ENCODE measurements at regions not wholly inside any gene's neighbourhood (a gene's known extent, or its start where the extent isn't known, plus 50 kb on each side); places are given as distances from the start of the nearest gene placed in this dataset.

GRCh38 chr12:19623751-19624399 lies 184.6 kb downstream of the AEBP2 start:
- ATAC-seq: no peak
- H3K4me1 ChIP-seq (ENCODE audit: control insufficient read depth in 1 of 2, insufficient read depth in 2 of 2, low read length in 2 of 2): no peaks in the 10 kb centered on the region
- ChIA-PET RAD21 (ENCODE audit: low non-redundant PET in 1 of 2, low total read pairs in 2 of 2, uncharacterized antibody in 2 of 2, unreplicated experiment in 2 of 2) (no interaction called here), CTCF (no interaction called here), POLR2A (no interaction called here)
- H3K4me2 ChIP-seq (ENCODE audit: low read length): no peak overlapping the region
- H3K27ac ChIP-seq (ENCODE audit: low read depth, low read length): no peak overlapping the region
- no peaks in the 10 kb centered on the region for H3K36me3 ChIP-seq (ENCODE audit: control insufficient read depth in 1 of 2, insufficient read depth in 2 of 2, low read length in 2 of 2)
- no peaks in the 10 kb centered on the region for H3K27me3 ChIP-seq (ENCODE audit: insufficient read depth, low read length)
- H3K79me2 ChIP-seq (ENCODE audit: insufficient read depth, low read length): no peaks in the 10 kb centered on the region
- intact Hi-C loops (cut with micrococcal nuclease): no loop called here
- no peaks in the 10 kb centered on the region for H4K20me1 ChIP-seq (ENCODE audit: insufficient read depth)
- DNase-seq (ENCODE audit: low read depth, low spot score): no peak
- H2AFZ ChIP-seq (ENCODE audit: low read depth, low read length, poor library complexity, severe bottlenecking): no peak overlapping the region
- no TSS peak for BruUV-seq (replicated peaks)
- no peak overlapping the region for H3K9ac ChIP-seq (ENCODE audit: low read length)
- no peaks in the 10 kb centered on the region for H3K9me2 ChIP-seq (ENCODE audit: insufficient read depth)
- H3K4me3 ChIP-seq (replicated peaks in 1 of 2; ENCODE audit: low read depth in 1 of 2, low read length in 2 of 2): no peak overlapping the region
- H3K9me3 ChIP-seq (ENCODE audit: control insufficient read depth in 1 of 2, insufficient read depth in 1 of 2, low read depth in 1 of 2, low read length in 2 of 2): no peaks in the 10 kb centered on the region
- TF ChIP-seq SRF (IDR thresholded peaks at IDR 0.05; ENCODE audit: low read depth) (no peak), REST (IDR thresholded peaks at IDR 0.05; ENCODE audit: low read depth) (no peak), SIN3A (IDR thresholded peaks at IDR 0.05; ENCODE audit: low read depth) (no peak), RAD21 (IDR thresholded peaks at IDR 0.05; ENCODE audit: low read depth) (no peak), POLR2A (IDR thresholded peaks at IDR 0.05; ENCODE audit: borderline replicate concordance, extremely low read depth, insufficient read depth, insufficient read length) (no peak)

DNA sequence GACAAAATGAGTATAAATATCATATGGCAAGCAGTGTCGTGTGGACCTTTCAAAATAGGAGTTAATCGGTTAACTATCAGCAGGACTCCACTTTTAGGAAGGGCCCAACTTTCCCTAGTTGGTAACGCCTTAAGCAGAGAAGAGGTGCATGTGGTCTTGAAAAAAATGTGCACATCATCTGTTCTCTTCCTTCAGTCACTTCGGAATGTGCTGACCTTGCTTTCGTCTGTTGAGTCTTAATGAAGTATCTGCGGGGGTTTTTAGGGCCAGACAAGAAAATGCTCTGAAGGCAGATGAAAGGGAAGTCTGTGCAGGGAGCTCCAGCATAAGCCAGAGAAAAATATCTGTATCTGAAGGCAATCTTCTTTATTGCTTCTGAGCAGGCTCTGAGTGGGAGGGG lies 185.2 kb downstream of the AEBP2 start:
- intact Hi-C loops (cut with micrococcal nuclease): no loop called here
- no peaks in the 10 kb centered on the region for H4K20me1 ChIP-seq (ENCODE audit: insufficient read depth)
- no peak for DNase-seq (ENCODE audit: low read depth, low spot score)
- H2AFZ ChIP-seq (ENCODE audit: low read depth, low read length, poor library complexity, severe bottlenecking): no peak overlapping the region
- H3K4me1 ChIP-seq (ENCODE audit: control insufficient read depth in 1 of 2, insufficient read depth in 2 of 2, low read length in 2 of 2): no peaks in the 10 kb centered on the region
- H3K27me3 ChIP-seq (ENCODE audit: insufficient read depth, low read length): no peaks in the 10 kb centered on the region
- no peak for ATAC-seq
- BruUV-seq (replicated peaks): no TSS peak
- no peak overlapping the region for H3K9ac ChIP-seq (ENCODE audit: low read length)
- no peak overlapping the region for H3K4me3 ChIP-seq (replicated peaks in 1 of 2; ENCODE audit: low read depth in 1 of 2, low read length in 2 of 2)
- TF ChIP-seq EGR1 (IDR thresholded peaks at IDR 0.05; ENCODE audit: low read depth): no peak
- TF ChIP-seq MAX (IDR thresholded peaks at IDR 0.05): no peak
- no peak for TF ChIP-seq SP1 (IDR thresholded peaks at IDR 0.05; ENCODE audit: low read depth)
- TF ChIP-seq YY1 (IDR thresholded peaks at IDR 0.05; ENCODE audit: extremely low read depth, insufficient replicate concordance, low read depth, low read length): no peak
- TF ChIP-seq ATF3 (IDR thresholded peaks at IDR 0.05): no peak
- no peak for TF ChIP-seq REST (IDR thresholded peaks at IDR 0.05; ENCODE audit: low read depth)
- no peak for TF ChIP-seq SIN3A (IDR thresholded peaks at IDR 0.05; ENCODE audit: low read depth)
- no peak for TF ChIP-seq ELF1 (IDR thresholded peaks at IDR 0.05; ENCODE audit: borderline replicate concordance, low read depth)
- TF ChIP-seq CEBPB (IDR thresholded peaks at IDR 0.05; ENCODE audit: low read depth): no peak
- ChIA-PET CTCF (no interaction called here), RAD21 (ENCODE audit: low non-redundant PET in 1 of 2, low total read pairs in 2 of 2, uncharacterized antibody in 2 of 2, unreplicated experiment in 2 of 2) (no interaction called here), POLR2A (no interaction called here)
- H3K9me2 ChIP-seq (ENCODE audit: insufficient read depth): no peaks in the 10 kb centered on the region
- no peaks in the 10 kb centered on the region for H3K79me2 ChIP-seq (ENCODE audit: insufficient read depth, low read length)
- no peaks in the 10 kb centered on the region for H3K9me3 ChIP-seq (ENCODE audit: control insufficient read depth in 1 of 2, insufficient read depth in 1 of 2, low read depth in 1 of 2, low read length in 2 of 2)
- H3K4me2 ChIP-seq (ENCODE audit: low read length): no peak overlapping the region
- no peaks in the 10 kb centered on the region for H3K36me3 ChIP-seq (ENCODE audit: control insufficient read depth in 1 of 2, insufficient read depth in 2 of 2, low read length in 2 of 2)
- H3K27ac ChIP-seq (ENCODE audit: low read depth, low read length): no peak overlapping the region
